Left kidney (tissue), 1 donor: ENCODE measurements at regions not wholly inside any gene's neighbourhood (a gene's known extent, or its start where the extent isn't known, plus 50 kb on each side); places are given as distances from the start of the nearest gene placed in this dataset.
A peak's percentile ranks its signal among the peaks of the same experiment; 100 is the strongest.

ENCODE experiments used
- DNase-seq: peaks from one replicate; pipeline ENCODE4 v3.0.0-alpha.2; 2013

DNA sequence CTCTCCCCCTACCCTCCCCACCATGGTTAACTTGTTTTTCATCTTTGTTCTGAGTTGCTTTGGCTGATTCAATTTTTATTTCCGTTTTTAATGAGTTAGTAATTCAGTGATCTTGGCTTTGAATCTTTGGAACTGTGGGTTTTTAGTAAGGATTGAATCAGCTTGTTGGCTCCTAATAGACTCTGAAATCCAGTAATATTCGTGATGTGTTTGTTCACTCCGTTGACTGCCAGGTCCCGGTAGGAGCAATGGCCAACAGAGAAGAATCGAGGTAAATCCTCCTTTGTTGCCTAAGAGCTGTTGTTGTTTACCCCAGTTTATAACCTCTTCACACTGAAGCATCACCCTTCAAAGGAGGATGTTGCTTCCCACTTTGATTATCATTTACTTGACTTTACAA lies 92.7 kb downstream of the PCSK1 start:
- no peak for DNase-seq

DNA sequence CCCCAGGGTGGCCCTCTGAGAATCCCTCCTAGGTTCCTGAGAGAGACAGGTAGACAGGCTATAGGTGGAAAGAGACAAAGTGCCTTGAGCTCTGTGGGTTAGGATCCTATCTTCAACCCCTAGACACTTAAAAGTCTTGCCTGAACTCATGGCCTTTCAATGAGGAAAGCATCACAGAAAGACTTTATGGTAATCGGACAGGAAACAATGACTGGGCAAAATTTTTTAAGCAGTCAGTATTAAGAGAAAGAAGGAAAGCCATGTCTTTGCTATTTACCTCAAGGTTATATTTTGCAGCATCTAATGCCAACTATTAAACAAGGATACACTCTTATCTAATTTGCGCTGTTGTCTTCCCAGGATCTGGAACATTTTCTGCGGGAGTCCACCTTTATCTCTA lies 93.2 kb downstream of the PCSK1 start:
- no peak for DNase-seq

DNA sequence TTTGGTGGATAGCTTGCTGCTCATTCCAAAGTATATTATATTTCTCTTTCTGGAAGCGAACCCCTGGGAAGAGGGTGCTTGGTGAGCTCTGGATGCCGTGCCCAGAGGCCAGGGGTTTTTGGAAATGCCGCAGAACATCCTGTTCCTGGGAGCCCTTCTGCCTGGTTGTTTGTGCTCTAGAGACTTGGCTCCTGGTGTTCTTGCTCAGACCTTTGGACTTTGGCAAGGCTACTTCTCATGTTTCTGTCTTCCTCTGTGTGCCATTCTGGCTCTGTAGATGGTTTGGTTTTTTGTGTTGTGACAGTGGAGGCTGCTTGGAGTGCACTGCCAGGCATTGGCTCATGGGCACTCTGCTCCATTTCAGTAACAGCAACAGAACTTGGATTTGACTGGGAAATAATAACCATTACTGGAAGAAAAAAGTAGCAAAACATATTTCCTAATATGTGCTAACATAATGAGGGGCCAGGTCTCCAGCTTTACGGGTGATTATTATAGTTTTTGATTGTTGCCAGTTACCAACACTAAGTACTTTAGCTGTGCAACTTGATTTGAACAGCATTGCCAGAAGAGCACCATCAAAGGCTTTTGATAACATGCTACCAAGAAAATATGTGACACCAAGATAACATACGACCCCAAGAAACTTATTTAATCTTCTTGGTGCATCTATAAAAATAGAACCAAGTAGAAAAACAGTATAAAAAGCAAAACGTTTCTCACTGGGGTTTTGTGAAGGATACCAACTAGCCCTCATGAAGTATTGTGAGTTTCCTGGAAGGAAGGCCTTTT lies 94.2 kb downstream of the PCSK1 start:
- DNase-seq, result no peak

GRCh38 chr5:96338091-96338490 lies 95.0 kb downstream of the PCSK1 start:
- no peak for DNase-seq

DNA sequence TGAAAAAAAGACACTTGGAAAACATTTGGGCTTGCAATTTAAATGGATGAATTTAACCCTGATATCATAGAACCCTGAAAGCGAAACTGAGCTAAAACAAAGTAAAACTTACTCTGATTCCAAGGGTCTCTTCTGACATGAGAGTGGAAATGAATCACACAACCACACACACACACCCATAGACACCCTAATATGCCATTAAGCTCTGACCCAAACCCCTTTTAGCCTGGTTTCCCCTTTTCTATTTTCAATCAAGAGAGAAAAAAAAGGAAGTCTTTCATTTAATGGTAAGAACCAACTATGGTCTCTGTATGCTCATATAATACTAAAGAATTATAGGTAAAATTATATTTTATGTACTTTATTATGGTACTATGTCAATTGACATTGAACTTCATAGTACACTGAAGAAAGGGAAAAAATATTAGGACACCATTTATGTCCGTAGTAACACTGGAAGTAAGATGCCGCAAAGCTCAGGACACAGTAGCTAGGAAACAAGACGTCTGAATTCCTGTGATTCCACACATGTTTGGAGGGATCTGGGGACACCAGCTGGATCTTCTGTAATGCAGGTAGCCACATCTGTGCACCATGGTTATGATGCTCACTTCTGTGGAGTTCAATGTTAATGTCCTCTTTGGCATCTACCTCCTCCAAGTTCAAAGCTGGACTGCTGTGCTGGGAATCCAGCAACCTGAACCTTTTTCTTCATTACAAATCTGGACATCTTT lies 95.8 kb downstream of the PCSK1 start:
- DNase-seq, result no peak

DNA sequence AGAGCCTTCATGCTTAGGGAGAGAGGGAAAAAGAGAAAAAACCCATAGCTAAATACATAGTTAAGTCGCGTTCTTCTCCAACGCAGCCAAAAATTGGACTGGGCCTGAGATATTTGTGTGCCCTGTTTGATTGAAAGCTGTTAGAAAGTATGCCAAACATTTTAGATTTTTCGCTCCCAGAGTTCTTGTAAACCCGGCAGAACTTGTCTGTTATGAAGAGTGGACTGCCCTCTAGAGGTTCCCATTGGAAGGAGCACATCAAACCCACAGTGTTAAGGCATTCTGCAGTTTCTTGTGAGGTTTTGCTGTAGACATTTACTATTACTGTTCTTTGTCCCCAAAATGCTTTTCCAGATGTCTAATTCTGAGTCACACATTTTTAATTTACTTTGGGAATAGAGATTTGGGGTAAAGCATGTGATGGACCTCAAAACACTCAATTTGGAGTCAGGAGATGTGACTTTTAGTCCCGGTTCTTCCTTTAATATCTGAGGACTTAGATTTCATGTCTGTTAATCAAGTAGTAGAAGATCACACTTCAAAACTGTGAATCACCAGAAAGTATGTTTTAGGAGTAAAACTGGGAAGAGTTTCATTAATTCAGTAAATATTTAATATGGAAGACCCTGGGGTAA lies 96.6 kb downstream of the PCSK1 start:
- DNase-seq, result peak; percentile 79

- no peak for DNase-seq
Observed at GRCh38 chr5:96335873-96336272, 97.2 kb downstream of the PCSK1 start.

- DNase-seq, result no peak
Observed at GRCh38 chr5:96333391-96333790, 99.7 kb downstream of the PCSK1 start.

GRCh38 chr5:96332535-96333366 lies 100.3 kb downstream of the PCSK1 start:
- no peak for DNase-seq

- DNase-seq, result no peak
Observed at GRCh38 chr5:96331681-96332361, 101.2 kb downstream of the PCSK1 start.

- no peak for DNase-seq
Observed at GRCh38 chr5:96331210-96331609, 101.8 kb downstream of the PCSK1 start.

DNA sequence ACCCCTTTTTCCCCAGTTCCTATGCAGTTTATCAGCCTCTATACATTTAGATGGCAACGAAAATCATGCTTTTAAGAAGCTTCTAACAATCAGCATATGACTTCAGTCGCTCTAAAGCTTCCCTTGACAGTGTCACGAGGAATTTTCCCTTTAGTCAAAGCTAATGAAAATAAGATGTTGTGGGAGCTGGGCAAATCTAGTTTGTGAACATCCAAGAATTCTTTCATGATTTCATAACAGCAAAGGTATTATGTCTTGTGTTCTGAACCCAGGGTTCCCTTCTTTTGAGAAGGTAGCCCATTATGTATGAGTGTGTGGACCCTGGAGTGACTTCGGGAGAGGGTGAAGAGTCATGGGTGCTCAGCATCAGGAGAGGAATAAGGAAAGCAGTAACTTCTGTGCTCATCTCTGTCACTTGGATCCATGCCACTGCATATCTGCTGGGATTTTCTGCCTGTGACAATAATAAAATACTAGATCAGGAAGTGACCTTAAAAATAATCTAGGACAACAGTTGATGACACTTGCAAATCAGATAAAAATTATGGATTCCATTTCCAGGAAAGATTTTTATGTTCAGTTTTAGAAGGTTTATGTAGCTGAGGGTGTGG lies 102.4 kb downstream of the PCSK1 start:
- no peak for DNase-seq

- no peak for DNase-seq
Observed at GRCh38 chr5:96329886-96330529, 103.0 kb downstream of the PCSK1 start.

DNA sequence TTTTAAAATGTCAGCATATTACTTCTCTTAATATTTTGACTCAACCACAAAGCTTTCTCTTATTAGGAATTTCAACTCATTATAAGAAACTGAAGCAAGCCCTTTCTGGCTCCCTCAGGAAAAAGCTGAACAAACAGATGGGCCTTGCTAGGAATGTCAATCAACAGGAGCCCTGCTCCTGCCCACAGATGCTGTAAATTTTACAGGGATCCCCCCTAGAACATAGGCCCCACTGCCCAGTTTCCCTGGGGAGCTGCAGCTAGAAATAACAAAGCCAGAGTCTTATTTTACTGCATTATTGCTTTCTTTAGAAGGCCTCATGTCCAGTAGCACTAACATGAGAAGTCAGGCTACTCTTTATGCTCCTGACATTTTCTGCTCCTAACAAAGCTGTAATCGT lies 103.8 kb downstream of the PCSK1 start:
- no peak for DNase-seq

- DNase-seq, result no peak
Observed at GRCh38 chr5:96327722-96328121, 105.3 kb downstream of the PCSK1 start.

- DNase-seq, result no peak
Observed at GRCh38 chr5:96326902-96327301, 106.1 kb downstream of the PCSK1 start.

DNA sequence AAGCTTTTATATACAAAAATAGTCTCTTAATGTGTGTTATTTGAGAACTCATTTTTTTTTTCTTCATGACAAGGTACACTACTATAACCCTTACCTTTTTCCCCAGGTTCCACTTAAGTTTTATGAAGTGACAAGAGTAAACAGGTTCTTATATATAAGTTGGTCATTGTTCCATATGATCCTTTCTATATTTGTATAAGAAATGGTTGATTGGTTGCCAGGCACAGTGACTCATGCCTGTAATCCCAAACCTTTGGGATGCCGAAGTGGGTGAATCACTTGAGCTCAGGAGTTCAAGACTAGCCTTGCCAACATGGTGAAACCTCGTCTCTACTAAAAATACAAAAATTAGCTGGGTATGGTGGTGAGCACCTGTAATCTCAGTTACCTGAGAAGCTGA lies 108.3 kb downstream of the PCSK1 start:
- no peak for DNase-seq

GRCh38 chr5:96322865-96323264 lies 110.2 kb downstream of the PCSK1 start:
- DNase-seq, result no peak

DNA sequence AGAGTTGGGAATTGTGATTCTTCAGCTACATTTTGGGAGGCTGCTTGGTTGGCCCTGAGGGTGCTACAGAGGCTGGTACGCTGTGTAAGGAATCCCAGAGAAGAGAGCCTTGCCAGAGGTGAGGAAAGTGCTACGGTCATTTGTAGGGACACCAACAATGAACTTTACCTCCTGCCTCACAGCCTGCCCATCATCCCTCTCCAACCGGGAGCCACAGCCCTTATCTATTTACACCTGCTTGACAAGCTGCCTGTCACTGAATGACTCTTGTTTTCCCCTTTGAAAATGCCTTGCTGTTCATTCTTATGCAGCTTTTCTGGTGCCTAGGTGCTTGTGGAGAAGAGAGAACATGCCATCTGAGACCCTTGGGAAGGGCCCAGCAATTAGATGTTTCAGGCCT lies 110.8 kb downstream of the PCSK1 start:
- no peak for DNase-seq

GRCh38 chr5:96321345-96321744 lies 111.7 kb downstream of the PCSK1 start:
- DNase-seq, result no peak

GRCh38 chr5:96320797-96321196 lies 112.3 kb downstream of the PCSK1 start:
- DNase-seq, result no peak
